ENCODE measurements at regions not wholly inside any gene's neighbourhood (a gene's known extent, or its start where the extent isn't known, plus 50 kb on each side); places are given as distances from the start of the nearest gene placed in this dataset.

DNA sequence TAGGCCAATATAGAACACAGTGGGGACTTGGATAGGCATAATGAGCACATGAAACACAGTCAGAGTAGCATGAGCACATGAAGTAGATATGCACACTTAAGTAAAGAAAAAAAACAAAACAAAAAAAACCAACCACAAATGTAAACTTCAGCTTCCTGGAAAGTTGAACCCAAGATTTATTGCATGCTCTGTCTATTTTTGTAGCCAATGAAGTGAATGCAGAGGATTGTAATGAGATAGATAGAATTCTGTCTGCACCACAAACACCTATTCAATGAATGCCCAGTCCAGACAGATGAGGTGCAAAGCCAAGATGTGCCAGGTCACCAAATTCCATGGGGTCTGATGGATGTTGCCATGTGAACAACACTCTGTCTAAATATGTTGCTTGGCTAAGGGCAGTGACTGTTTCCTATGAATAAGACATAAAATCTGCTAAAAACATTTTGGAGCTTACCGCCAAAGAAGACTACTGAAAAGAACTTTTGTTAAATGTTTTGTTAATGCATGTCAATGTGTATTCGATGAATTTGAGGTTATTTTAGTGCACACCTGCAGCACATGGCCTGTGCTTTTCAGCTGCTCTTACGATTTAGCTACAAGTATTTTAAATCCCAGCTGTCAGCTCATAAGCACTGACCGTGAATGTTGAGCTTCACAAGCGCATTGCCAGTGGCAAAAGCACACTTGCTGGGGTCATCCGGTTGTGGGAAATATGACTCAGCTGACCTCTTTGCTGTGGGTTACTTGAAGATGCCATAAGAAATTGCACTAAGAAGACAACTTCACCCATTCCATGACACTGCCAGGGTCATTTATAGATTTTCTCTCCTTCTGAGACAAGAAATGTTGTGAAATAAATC, 374.8 kb upstream of the GNPDA2 start:
- TF ChIP-seq POLR2A (IDR thresholded peaks at IDR 0.05; ENCODE audit: low read length) = no peak
- no peak for TF ChIP-seq GATA1 (IDR thresholded peaks at IDR 0.05; ENCODE audit: low read depth, low read length)
- no peak for DNase-seq

DNA sequence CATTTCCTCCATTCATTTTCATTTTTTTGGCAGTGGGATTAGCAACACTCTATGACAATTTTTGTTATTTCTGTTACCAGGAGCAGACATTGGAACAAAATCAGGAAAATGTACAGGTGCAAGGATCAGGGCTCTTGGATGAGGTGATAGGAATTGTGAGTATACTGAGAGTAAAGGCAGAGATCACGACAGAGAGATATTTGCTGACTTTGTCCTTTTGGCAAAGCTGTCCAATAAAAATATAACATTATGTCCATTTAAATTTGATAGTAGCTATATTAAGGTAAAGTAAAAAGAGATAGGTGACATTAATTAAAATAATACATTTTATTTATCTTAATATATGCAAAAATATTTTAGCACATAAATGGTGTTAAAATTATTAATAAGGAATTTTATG, 373.1 kb upstream of the GNPDA2 start:
- DNase-seq = no peak

DNA sequence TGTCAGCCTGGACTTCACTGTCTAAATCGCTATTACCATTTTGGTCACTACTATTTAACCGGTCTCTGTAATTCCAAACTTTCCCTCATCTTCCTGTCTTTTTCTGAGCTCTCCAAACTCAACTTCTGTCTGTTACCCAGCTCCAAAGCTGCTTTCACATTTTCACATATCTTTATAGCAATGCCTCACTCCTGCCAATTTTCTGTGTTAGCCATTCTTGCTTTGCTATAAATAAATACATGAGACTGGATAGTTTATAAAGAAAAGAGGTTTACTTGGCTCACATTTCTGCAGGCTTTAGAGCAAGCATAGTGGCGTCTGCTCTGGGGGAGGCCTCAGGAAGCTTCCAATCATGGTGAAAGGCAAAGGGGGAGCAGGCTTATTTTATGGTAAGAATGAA, 368.3 kb upstream of the GNPDA2 start:
- no peak for DNase-seq
- TF ChIP-seq GATA1 (IDR thresholded peaks at IDR 0.05; ENCODE audit: low read depth, low read length) (no peak), POLR2A (IDR thresholded peaks at IDR 0.05; ENCODE audit: low read length) (no peak)

More for the DNA sequence above, 373.1 kb upstream of the GNPDA2 start:
- TF ChIP-seq GATA1 (IDR thresholded peaks at IDR 0.05; ENCODE audit: low read depth, low read length) (no peak), POLR2A (IDR thresholded peaks at IDR 0.05; ENCODE audit: low read length) (no peak)

DNA sequence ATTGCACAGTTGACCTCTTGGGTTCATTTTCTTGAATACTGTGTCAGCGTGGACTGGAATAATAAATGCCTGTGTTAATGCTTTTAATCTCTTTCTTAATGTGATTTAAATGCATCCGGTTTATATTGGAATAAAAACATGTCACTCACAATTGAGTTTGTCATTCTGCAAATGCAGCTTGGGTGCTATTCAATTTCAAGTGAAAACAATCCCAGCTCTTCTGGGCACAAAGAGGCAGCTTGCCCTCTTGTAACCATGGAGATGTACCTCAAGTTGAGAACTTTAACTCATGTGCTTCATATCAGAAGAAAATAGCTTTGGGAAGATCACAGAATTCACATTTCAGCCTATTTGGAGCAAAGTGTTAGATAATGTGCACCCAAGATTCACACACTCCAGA, 355.7 kb upstream of the GNPDA2 start:
- TF ChIP-seq GATA1 (IDR thresholded peaks at IDR 0.05; ENCODE audit: low read depth, low read length) (no peak), POLR2A (IDR thresholded peaks at IDR 0.05; ENCODE audit: low read length) (no peak)
- DNase-seq = no peak

DNA sequence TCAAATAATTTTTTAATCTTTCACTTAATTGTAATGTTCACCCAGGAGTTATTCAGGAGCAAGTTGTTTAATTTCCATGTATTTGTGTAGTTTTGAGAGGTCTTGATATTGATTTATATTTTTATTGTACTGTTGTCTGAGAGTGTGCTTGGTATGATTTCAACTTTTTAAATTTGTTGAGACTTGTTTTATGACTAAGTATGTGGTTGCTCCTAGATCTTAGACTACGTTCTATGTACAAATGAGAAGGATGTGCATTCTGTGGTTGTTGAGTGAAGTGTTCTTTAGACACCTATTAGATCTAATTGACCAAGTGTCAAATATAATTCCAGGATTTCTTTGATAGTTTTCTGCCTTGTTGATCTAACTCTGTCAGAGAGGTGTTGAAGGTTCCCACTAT, 353.3 kb upstream of the GNPDA2 start:
- TF ChIP-seq GATA1 (IDR thresholded peaks at IDR 0.05; ENCODE audit: low read depth, low read length) = no peak
- no peak for TF ChIP-seq POLR2A (IDR thresholded peaks at IDR 0.05; ENCODE audit: low read length)
- DNase-seq = no peak

DNA sequence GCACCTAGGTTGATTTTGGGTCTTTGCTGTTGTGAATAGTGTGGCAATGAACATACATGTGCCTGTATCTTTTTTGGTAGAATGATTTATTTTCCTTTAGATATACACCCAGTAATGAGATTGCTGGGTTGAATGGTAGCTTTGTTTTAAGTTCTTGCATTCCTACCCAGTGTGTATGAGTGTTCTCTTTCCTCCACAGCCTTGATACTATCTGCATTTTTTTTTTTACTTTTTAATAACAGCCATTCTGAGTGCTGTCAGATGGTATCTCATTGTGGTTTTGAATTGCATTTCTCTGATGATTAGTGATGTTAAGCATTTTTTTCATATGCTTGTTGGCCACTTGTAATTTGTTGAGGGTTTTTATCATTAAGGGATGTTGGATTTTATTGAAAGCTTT, 351.8 kb upstream of the GNPDA2 start:
- no peak for DNase-seq
- TF ChIP-seq GATA1 (IDR thresholded peaks at IDR 0.05; ENCODE audit: low read depth, low read length) (no peak), POLR2A (IDR thresholded peaks at IDR 0.05; ENCODE audit: low read length) (no peak)

DNA sequence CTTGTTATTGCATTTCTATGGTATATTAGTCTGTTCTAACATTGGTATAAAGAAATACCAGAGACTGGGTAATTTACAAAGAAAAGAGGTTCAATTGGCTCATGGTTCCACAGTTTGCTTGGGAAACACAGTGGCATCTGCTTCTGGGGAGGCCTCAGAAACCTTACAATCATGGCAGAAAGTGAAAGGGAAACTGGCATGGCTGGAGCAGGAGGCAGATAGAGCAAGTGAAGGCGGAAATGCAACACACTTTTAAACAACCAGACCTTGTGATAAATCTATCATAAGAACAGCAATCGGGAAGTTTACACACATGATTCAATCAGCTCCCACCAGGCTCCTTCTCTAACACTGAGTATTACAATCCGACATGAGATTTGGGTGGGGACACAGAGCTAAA, 346.6 kb upstream of the GNPDA2 start:
- no peak for DNase-seq
- no peak for TF ChIP-seq POLR2A (IDR thresholded peaks at IDR 0.05; ENCODE audit: low read length)
- TF ChIP-seq GATA1 (IDR thresholded peaks at IDR 0.05; ENCODE audit: low read depth, low read length) = no peak

DNA sequence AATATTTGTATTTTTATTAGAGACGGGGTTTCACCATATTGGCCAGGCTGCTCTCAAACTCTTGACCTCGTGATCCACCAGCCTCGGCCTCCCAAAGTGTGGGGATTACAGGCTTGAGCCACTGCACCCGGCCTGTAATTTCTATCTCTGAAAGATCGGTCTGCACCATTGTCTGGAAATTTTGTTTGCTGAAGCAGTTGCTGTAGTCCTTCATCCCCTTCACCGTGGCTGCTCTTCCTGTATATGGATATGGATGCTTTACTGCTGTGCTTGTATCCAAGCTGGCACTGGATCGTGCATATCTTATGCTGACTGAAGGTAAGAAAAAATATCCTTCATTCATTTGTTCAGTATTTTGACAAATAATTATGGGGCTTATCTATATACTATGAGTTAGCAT, 338.4 kb upstream of the GNPDA2 start:
- TF ChIP-seq POLR2A (IDR thresholded peaks at IDR 0.05; ENCODE audit: low read length) = no peak
- no peak for TF ChIP-seq GATA1 (IDR thresholded peaks at IDR 0.05; ENCODE audit: low read depth, low read length)
- no peak for DNase-seq

DNA sequence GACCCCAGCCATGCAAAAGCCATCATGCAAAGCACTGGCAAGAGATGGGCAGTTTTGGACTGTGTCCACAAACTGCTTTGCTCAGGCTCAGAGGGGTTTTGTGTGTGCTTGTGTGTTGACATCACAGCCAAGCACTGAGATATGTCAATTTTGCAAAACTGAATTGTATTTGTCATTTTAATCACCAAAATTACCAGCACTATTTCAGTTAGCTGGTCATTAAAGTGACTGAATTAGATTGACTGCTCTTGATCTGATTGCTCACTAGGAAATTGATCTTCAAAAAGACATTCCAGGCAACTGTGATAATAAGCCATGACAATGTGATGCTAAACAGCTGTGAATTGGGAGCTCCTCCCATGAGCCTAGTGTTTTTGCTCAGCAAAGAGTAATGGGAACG, 337.3 kb upstream of the GNPDA2 start:
- no peak for DNase-seq
- TF ChIP-seq POLR2A (IDR thresholded peaks at IDR 0.05; ENCODE audit: low read length) (no peak), GATA1 (IDR thresholded peaks at IDR 0.05; ENCODE audit: low read depth, low read length) (no peak)

DNA sequence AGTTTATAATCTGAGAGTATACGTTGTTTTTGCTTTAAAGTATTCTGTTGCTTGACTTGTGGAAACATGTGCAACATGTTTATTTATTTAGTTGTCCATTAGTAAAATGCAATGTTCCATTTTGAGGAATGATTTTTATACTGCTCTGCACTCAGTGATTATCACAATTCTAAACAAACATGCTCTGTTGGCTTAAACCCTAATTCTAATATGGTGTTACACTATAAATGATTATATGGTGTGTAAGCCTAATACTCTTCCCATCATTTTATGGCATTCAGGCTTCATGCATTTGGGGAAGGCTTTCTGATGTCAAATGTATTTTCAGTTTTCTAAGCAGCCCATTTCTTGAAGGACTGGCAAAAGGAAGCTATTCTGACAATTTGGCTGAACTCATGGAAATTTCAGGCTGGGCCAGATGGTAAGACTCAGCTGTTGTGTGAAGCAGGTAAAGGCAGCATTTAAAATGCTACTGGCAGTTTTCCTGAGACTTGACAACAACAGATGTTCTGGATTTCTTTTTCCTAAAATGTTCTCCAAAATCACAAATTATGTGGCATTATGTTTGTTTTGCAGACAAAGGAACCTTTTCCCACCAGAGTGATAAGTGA, 336.7 kb upstream of the GNPDA2 start:
- TF ChIP-seq POLR2A (IDR thresholded peaks at IDR 0.05; ENCODE audit: low read length) = no peak
- no peak for TF ChIP-seq GATA1 (IDR thresholded peaks at IDR 0.05; ENCODE audit: low read depth, low read length)
- no peak for DNase-seq

DNA sequence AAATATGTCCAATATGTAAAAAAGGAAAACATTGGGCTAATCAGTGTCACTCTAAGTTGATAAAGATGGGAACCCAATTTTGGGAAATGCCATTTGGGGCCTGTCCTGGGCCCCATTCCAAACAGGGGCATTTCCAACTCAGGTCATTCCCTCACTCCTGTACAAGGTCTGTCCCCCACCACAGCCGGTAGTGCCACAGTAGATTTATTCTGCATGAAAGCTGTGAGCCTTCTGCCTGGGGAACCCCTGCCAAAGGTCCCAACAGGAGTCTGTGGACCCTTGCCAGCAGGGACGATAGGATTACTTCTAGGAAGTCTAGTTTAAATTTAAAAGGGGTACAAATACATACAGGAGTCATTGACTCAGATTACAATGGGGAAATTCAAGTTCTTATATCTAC, 317.6 kb upstream of the GNPDA2 start:
- TF ChIP-seq POLR2A (IDR thresholded peaks at IDR 0.05; ENCODE audit: low read length) = no peak
- no peak for TF ChIP-seq GATA1 (IDR thresholded peaks at IDR 0.05; ENCODE audit: low read depth, low read length)
- DNase-seq = no peak

DNA sequence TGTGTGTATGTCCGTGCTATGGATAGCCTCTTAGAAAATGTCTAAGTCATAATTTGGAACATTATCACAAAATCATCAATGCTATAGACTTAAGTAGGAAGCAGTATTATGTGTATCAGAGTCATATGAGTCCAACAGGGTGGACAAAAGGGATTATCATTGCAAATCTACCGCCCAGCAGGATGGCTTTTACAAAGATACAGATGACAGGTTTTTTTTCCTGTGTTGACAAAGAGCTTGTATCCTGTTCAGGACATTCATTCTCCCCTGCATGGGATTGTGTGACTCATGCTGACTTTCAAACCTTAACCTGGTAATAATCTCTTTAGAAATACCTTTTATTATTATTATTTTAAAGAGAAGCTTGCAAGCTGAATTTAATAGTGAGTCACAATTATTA, 310.3 kb upstream of the GNPDA2 start:
- no peak for DNase-seq
- TF ChIP-seq GATA1 (IDR thresholded peaks at IDR 0.05; ENCODE audit: low read depth, low read length) (no peak), POLR2A (IDR thresholded peaks at IDR 0.05; ENCODE audit: low read length) (no peak)

DNA sequence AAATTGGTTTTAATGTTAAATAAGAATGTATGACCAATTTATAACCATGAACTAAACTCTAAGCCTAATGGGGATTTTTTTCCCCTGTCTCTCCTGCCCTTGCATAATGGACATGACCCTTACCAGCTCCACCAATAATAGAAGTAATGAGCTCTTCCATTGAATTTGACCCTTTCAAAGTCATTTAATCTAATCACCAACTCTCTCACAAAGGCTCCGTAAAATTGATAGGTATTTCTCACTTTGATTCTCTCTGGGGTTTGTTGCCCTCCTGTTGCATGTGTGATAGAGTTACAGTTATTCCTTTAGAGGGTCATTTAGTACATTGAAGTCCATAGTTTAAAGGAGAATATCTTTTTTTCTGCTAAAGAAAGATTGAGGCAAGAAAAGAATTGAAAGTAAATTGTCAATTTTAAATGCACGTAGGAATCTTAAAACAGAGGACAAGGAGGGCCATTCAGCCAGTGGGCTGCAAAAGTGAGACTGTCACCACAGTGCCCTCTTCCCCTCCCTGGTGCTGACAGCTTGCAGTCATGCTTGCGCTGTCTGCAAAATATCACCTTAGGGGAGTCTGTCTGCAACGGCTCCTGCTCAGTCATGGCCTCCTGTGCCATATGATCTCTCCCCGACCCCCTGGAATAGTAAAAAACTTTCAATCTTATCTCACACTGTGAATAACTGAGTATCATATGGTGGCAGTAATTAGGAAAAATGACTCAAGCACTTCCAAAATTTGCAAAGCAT, 307.5 kb upstream of the GNPDA2 start:
- DNase-seq = no peak
- TF ChIP-seq GATA1 (IDR thresholded peaks at IDR 0.05; ENCODE audit: low read depth, low read length) (no peak), POLR2A (IDR thresholded peaks at IDR 0.05; ENCODE audit: low read length) (no peak)

DNA sequence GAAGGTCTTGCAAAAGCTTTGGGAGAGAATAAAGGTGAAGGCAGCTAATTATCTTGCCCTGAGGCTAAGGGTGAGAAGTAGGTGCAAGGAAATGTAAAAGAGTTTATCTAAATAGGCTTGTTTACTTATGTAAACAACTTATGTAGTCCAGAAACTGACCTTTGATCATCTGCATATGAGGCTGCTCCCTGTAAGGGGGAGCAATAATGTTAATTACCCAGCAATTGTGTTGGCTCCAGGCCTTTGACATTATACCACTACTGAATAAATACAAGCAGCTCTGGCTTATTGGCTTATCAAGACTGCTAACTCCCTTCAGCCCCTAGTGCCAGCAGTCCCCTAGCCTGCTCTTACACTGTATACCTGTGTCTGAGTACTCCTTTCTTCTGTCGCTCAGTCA, 303.7 kb upstream of the GNPDA2 start:
- TF ChIP-seq GATA1 (IDR thresholded peaks at IDR 0.05; ENCODE audit: low read depth, low read length) = no peak
- no peak for TF ChIP-seq POLR2A (IDR thresholded peaks at IDR 0.05; ENCODE audit: low read length)
- no peak for DNase-seq
